GM12864 (cell line): ENCODE measurements at regions not wholly inside any gene's neighbourhood (a gene's known extent, or its start where the extent isn't known, plus 50 kb on each side); places are given as distances from the start of the nearest gene placed in this dataset.

Experiments
- DNase-seq: peaks from one replicate; pipeline ENCODE4 v3.0.0-alpha.2; 2011; ENCODE audit warnings: low read depth
- H3K4me3 ChIP-seq: 2 replicates; pipeline ENCODE4 v1.5.1; 2011; ENCODE audit warnings: mild to moderate bottlenecking, low read depth, low read length, control low read depth
- CTCF ChIP-seq: IDR thresholded peaks from 2 replicates; pipeline ENCODE4 v1.5.1; 2011; ENCODE audit warnings: low read depth, mild to moderate bottlenecking, moderate library complexity, low read length, control low read depth, inconsistent platforms; ENCODE audit errors: missing control alignments

- no peak for DNase-seq
- no peak for TF ChIP-seq CTCF
- no peak overlapping the region for H3K4me3 ChIP-seq
These were observed 64.2 kb upstream of the SPTLC1 start for GRCh38 chr9:92179286-92180001.

GRCh38 chr9:92177591-92177990 lies 62.4 kb upstream of the SPTLC1 start:
- no peak for TF ChIP-seq CTCF
- DNase-seq, result no peak
- no peak overlapping the region for H3K4me3 ChIP-seq

GRCh38 chr9:92176800-92177185 lies 61.6 kb upstream of the SPTLC1 start:
- no peak for DNase-seq
- TF ChIP-seq CTCF, result no peak
- no peak overlapping the region for H3K4me3 ChIP-seq

GRCh38 chr9:92176068-92176799 lies 61.0 kb upstream of the SPTLC1 start:
- DNase-seq, result no peak
- no peak overlapping the region for H3K4me3 ChIP-seq
- peak; percentile 40 for TF ChIP-seq CTCF

GRCh38 chr9:92175441-92175840 lies 60.2 kb upstream of the SPTLC1 start:
- no peak for TF ChIP-seq CTCF
- H3K4me3 ChIP-seq, result no peak overlapping the region
- no peak for DNase-seq

- no peak overlapping the region for H3K4me3 ChIP-seq
- TF ChIP-seq CTCF, result no peak
- peak; percentile 62 for DNase-seq
These were observed 58.1 kb upstream of the SPTLC1 start for GRCh38 chr9:92173318-92173717.
